Tibial nerve (tissue), 4 donors: ENCODE measurements at regions not wholly inside any gene's neighbourhood (a gene's known extent, or its start where the extent isn't known, plus 50 kb on each side); places are given as distances from the start of the nearest gene placed in this dataset.

Source experiments
- DNase-seq, 2 donors: peaks; one replicate each; pipeline ENCODE4 v3.0.0-alpha.2; 2019; ENCODE audit warnings: low spot score in 2 of 2
- H3K27ac ChIP-seq, 4 donors: fragments of 200-600 bp; sonication (generic) in 3 of 4; one replicate each; pipeline ENCODE4 v1.5.1; 2017 to 2019; ENCODE audit warnings: mild to moderate bottlenecking in 1 of 4
- H3K27me3 ChIP-seq, 2 donors: fragments of 200-600 bp; sonication (generic) in 1 of 2; one replicate each; pipeline versions ENCODE4 v1.5.1 to v1.6.0; 2017 to 2019
- H3K36me3 ChIP-seq, 3 donors: fragments of 200-600 bp; sonication (generic); one replicate each; pipeline ENCODE4 v1.5.1; 2018 to 2019
- H3K4me1 ChIP-seq, 4 donors: fragments of 200-600 bp; sonication (generic) in 3 of 4; one replicate each; pipeline ENCODE4 v1.5.1; 2017 to 2019
- H3K4me3 ChIP-seq, 4 donors: fragments of 200-600 bp; sonication (generic) in 3 of 4; one replicate each; pipeline ENCODE4 v1.5.1; 2017 to 2019; ENCODE audit warnings: mild to moderate bottlenecking in 1 of 4, moderate library complexity in 1 of 4
- H3K9me3 ChIP-seq, 4 donors: fragments of 200-600 bp; sonication (generic) in 3 of 4; one replicate each; pipeline ENCODE4 v1.5.1; 2017 to 2019
- CTCF ChIP-seq, 5 experiments: fragments of 200-600 bp in 3 of 5; fragments of 450-650 bp in 2 of 5; sonication (generic) in 3 of 5; IDR thresholded peaks; one replicate each; pipeline ENCODE4 v1.5.1; 2016 to 2019; ENCODE audit warnings: antibody characterized with exemption in 5 of 5, mild to moderate bottlenecking in 3 of 5, moderate library complexity in 2 of 5
- EP300 ChIP-seq, 2 donors: sonication (generic); formaldehyde crosslinking; IDR thresholded peaks; one replicate each; pipeline ENCODE4 v1.6.1; 2017; ENCODE audit warnings: antibody characterized with exemption in 2 of 2, mild to moderate bottlenecking in 1 of 2
- POLR2A ChIP-seq, 2 donors: fragments of 450-650 bp; IDR thresholded peaks; one replicate each; pipeline ENCODE4 v1.6.1; 2017; ENCODE audit warnings: antibody characterized with exemption in 2 of 2, mild to moderate bottlenecking in 2 of 2, moderate library complexity in 2 of 2
- WGBS, 2 donors: methylation state at CpG; one replicate each; pipeline ENCODE4 v1.1.5; 2018; 5-methylcytosine and 5-hydroxymethylcytosine counted together

GRCh38 chr1:67630438-67631045 lies 54.5 kb upstream of the GADD45A start:
- H3K9me3 ChIP-seq: no peaks in the 10 kb centered on the region

GRCh38 chr1:67632356-67632755 lies 52.6 kb upstream of the GADD45A start:
- no peaks in the 10 kb centered on the region for H3K36me3 ChIP-seq

More at GRCh38 chr1:67630438-67631045, 54.5 kb upstream of the GADD45A start:
- Histone ChIP-seq H3K4me1 (peaks cover 0 to 13% (median 0%) of the 10 kb centered on the region in 4 donors), H3K4me3 (no peak overlapping the region), H3K27ac (no peak overlapping the region), H3K27me3 (no peaks in the 10 kb centered on the region), H3K36me3 (no peaks in the 10 kb centered on the region)
- WGBS, 2 donors: 86 to 96% methylated on average over 2 of the region's 2 CpGs
- no peak for DNase-seq
- TF ChIP-seq CTCF (IDR thresholded peaks at IDR 0.05) (no peak), EP300 (IDR thresholded peaks at IDR 0.05) (no peak), POLR2A (IDR thresholded peaks at IDR 0.05) (no peak)

GRCh38 chr1:67632811-67633655 lies 52.0 kb upstream of the GADD45A start:
- no peaks in the 10 kb centered on the region for H3K9me3 ChIP-seq
- peaks cover 0 to 13% (median 0%) of the 10 kb centered on the region in 4 donors for H3K4me1 ChIP-seq
- TF ChIP-seq EP300 (IDR thresholded peaks at IDR 0.05) (no peak), POLR2A (IDR thresholded peaks at IDR 0.05) (no peak), CTCF (IDR thresholded peaks at IDR 0.05) (no peak)
- no peaks in the 10 kb centered on the region for H3K27me3 ChIP-seq
- H3K4me3 ChIP-seq: no peak overlapping the region
- H3K36me3 ChIP-seq: no peaks in the 10 kb centered on the region
- WGBS, 2 donors: 83 to 87% methylated on average over 10 of the region's 10 CpGs
- H3K27ac ChIP-seq: peak overlapping the region in 1 of 4 donors; percentile 35
- DNase-seq: no peak

More at GRCh38 chr1:67632356-67632755, 52.6 kb upstream of the GADD45A start:
- Histone ChIP-seq H3K27ac (no peak overlapping the region), H3K9me3 (no peaks in the 10 kb centered on the region), H3K4me1 (peaks cover 0 to 13% (median 0%) of the 10 kb centered on the region in 4 donors), H3K27me3 (no peaks in the 10 kb centered on the region), H3K4me3 (no peak overlapping the region)
- no peak for DNase-seq
- 93 to 97% methylated on average over 6 of the region's 6 CpGs for WGBS, 2 donors
- TF ChIP-seq POLR2A (IDR thresholded peaks at IDR 0.05) (no peak), EP300 (IDR thresholded peaks at IDR 0.05) (no peak), CTCF (IDR thresholded peaks at IDR 0.05) (no peak)

GRCh38 chr1:67634396-67634935 lies 50.5 kb upstream of the GADD45A start:
- no peaks in the 10 kb centered on the region for H3K36me3 ChIP-seq
- H3K4me1 ChIP-seq: peaks cover 0 to 9% (median 0%) of the 10 kb centered on the region in 4 donors
- no peak overlapping the region for H3K4me3 ChIP-seq
- no peaks in the 10 kb centered on the region for H3K9me3 ChIP-seq
- no peak for TF ChIP-seq POLR2A (IDR thresholded peaks at IDR 0.05)
- no peak for TF ChIP-seq CTCF (IDR thresholded peaks at IDR 0.05)
- no peak for TF ChIP-seq EP300 (IDR thresholded peaks at IDR 0.05)
- WGBS, 2 donors: 85 to 94% methylated on average over 6 of the region's 6 CpGs
- no peaks in the 10 kb centered on the region for H3K27me3 ChIP-seq
- DNase-seq: no peak
- no peak overlapping the region for H3K27ac ChIP-seq
